Chondrocyte (in vitro differentiated cells): ENCODE measurements at regions not wholly inside any gene's neighbourhood (a gene's known extent, or its start where the extent isn't known, plus 50 kb on each side); places are given as distances from the start of the nearest gene placed in this dataset.

Source experiments
- DNase-seq: peaks from one replicate; pipeline ENCODE4 v3.0.0; 2021; ENCODE audit warnings: mixed read lengths, low spot score
- H3K27ac Mint-ChIP-seq: one replicate; pipeline ENCODE4 v1.8.0; 2021; ENCODE audit warnings: mild to moderate bottlenecking, moderate library complexity, mixed read lengths; ENCODE audit not compliant: unreplicated experiment
- H3K27me3 Mint-ChIP-seq: 2 replicates; pipeline ENCODE4 v1.8.0; 2021; ENCODE audit warnings: low read depth, mixed read lengths
- H3K36me3 Mint-ChIP-seq: 2 replicates; pipeline ENCODE4 v1.8.0; 2021; ENCODE audit warnings: low read depth, mixed read lengths
- H3K4me1 Mint-ChIP-seq: 2 replicates; pipeline ENCODE4 v1.8.0; 2021; ENCODE audit warnings: low read depth, mild to moderate bottlenecking, mixed read lengths
- H3K4me3 Mint-ChIP-seq: one replicate; pipeline ENCODE4 v1.8.0; 2021; ENCODE audit warnings: mild to moderate bottlenecking, moderate library complexity, mixed read lengths; ENCODE audit not compliant: unreplicated experiment
- H3K9me3 Mint-ChIP-seq: 2 replicates; pipeline ENCODE4 v1.8.0; 2021; ENCODE audit warnings: low read depth, mixed read lengths
- TF ChIP-seq, protein P1 (sequence below): fragments of 200-600 bp; sonication (generic); IDR thresholded peaks from 2 replicates; pipeline ENCODE4 v1.5.0; 2021; ENCODE audit warnings: antibody characterized with exemption, mild to moderate bottlenecking, moderate library complexity

GRCh38 chr9:86531971-86532640 is 177.9 kb upstream of the TUT7 start:
- no peaks in the 10 kb centered on the region for H3K27me3 Mint-ChIP-seq
- H3K36me3 Mint-ChIP-seq, result no peaks in the 10 kb centered on the region
- H3K27ac Mint-ChIP-seq, result no peak overlapping the region
- no peak for DNase-seq
- peaks cover 9% of the 10 kb centered on the region for H3K4me1 Mint-ChIP-seq
- TF ChIP-seq, protein P1, sequence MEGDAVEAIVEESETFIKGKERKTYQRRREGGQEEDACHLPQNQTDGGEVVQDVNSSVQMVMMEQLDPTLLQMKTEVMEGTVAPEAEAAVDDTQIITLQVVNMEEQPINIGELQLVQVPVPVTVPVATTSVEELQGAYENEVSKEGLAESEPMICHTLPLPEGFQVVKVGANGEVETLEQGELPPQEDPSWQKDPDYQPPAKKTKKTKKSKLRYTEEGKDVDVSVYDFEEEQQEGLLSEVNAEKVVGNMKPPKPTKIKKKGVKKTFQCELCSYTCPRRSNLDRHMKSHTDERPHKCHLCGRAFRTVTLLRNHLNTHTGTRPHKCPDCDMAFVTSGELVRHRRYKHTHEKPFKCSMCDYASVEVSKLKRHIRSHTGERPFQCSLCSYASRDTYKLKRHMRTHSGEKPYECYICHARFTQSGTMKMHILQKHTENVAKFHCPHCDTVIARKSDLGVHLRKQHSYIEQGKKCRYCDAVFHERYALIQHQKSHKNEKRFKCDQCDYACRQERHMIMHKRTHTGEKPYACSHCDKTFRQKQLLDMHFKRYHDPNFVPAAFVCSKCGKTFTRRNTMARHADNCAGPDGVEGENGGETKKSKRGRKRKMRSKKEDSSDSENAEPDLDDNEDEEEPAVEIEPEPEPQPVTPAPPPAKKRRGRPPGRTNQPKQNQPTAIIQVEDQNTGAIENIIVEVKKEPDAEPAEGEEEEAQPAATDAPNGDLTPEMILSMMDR, result no peak
- no peak overlapping the region for H3K4me3 Mint-ChIP-seq
- peaks cover 3% of the 10 kb centered on the region for H3K9me3 Mint-ChIP-seq

- H3K27ac Mint-ChIP-seq, result no peak overlapping the region
- H3K4me1 Mint-ChIP-seq, result peaks cover 9% of the 10 kb centered on the region
- no peak overlapping the region for H3K4me3 Mint-ChIP-seq
- no peaks in the 10 kb centered on the region for H3K36me3 Mint-ChIP-seq
- no peaks in the 10 kb centered on the region for H3K27me3 Mint-ChIP-seq
- peaks cover 3% of the 10 kb centered on the region for H3K9me3 Mint-ChIP-seq
- TF ChIP-seq, protein P1, result no peak
- no peak for DNase-seq
Measured at GRCh38 chr9:86531273-86531970, 177.2 kb upstream of the TUT7 start.

DNA sequence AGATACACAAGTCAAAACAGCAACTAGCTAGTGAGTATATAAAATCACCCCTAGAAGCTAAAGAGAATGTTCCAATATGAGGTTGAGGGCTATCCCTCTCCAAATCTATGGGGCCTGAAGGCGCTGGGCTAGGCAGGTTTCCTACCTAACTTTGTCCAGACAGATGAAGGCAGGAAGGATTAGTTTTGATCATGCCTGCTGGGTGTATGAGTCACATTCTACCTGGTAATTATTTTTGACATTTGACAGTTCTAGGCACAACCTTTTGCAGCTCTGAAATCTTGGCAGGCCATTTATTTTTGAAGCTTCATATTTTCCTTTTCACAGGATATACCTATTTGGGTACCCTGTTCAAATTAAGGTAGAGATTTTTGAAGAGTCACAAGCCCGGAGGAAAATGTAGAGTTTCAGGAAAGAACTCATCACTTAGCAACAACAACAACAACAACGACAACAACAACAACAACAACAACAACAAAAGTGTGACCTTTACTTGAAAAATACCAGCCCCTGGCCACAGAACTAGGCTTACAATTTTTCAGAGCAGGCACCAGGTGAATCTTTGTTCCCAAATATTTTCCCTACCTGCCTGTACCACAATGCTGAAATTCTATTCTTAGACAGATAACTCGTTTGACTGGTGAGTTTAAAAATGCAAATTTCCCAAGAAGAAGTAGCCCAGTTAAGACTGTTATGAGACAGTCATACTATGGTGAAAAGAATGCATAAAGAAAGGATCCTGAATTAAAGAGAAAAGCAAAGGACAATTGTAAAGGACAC is 175.5 kb upstream of the TUT7 start:
- Mint-ChIP-seq H3K27ac (no peak overlapping the region), H3K36me3 (no peaks in the 10 kb centered on the region), H3K4me3 (no peak overlapping the region), H3K9me3 (no peaks in the 10 kb centered on the region), H3K27me3 (no peaks in the 10 kb centered on the region), H3K4me1 (peaks cover 9% of the 10 kb centered on the region)
- DNase-seq, result no peak
- TF ChIP-seq, protein P1, result no peak

DNA sequence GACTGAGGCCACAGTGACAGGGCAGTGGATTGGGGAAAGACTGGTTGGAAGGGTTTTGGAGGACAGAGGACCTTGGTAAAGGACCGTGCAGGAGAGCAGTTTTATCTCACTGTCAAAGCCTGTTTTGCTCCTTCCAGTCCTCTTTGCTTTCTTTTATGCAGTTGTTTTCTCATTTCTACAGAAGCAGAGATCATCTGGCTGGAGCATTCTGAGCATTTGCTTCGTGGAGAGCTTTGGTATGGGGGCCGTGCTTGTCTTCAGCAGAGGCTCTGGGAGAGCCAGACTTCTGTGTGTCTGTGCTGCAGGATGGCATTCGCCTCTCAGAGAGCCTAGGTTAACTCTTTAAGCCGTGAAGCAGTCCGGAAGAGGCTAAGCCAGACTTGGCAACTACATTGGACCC is 171.8 kb upstream of the TUT7 start:
- Mint-ChIP-seq H3K36me3 (no peaks in the 10 kb centered on the region), H3K27me3 (no peaks in the 10 kb centered on the region), H3K4me3 (no peak overlapping the region), H3K27ac (peak overlapping the region; percentile 6), H3K4me1 (peaks cover 4% of the 10 kb centered on the region), H3K9me3 (no peaks in the 10 kb centered on the region)
- TF ChIP-seq, protein P1, result no peak
- DNase-seq, result no peak

GRCh38 chr9:86525182-86525581 is 171.0 kb upstream of the TUT7 start:
- H3K9me3 Mint-ChIP-seq, result no peaks in the 10 kb centered on the region
- no peaks in the 10 kb centered on the region for H3K36me3 Mint-ChIP-seq
- no peak for DNase-seq
- no peak overlapping the region for H3K27ac Mint-ChIP-seq
- H3K4me3 Mint-ChIP-seq, result no peak overlapping the region
- TF ChIP-seq, protein P1, result no peak
- peaks cover 8% of the 10 kb centered on the region for H3K4me1 Mint-ChIP-seq
- H3K27me3 Mint-ChIP-seq, result no peaks in the 10 kb centered on the region
